Lower leg skin (tissue), 4 donors: ENCODE measurements at regions not wholly inside any gene's neighbourhood (a gene's known extent, or its start where the extent isn't known, plus 50 kb on each side); places are given as distances from the start of the nearest gene placed in this dataset.

Experiments
- DNase-seq, 2 donors: peaks; one replicate each; pipeline ENCODE4 v3.0.0-alpha.2; 2019; ENCODE audit warnings: low spot score in 2 of 2
- H3K4me3 ChIP-seq: fragments of 200-600 bp; sonication (generic); 2 replicates; pipeline ENCODE4 v1.5.1; 2017; ENCODE audit warnings: mild to moderate bottlenecking, low read depth; ENCODE audit not compliant: poor library complexity, severe bottlenecking
- CTCF ChIP-seq, 3 donors: fragments of 450-650 bp; IDR thresholded peaks; one replicate each; pipeline ENCODE4 v1.5.1; 2016; ENCODE audit warnings: antibody characterized with exemption in 3 of 3, mild to moderate bottlenecking in 3 of 3, moderate library complexity in 2 of 3
- POLR2A ChIP-seq, 2 donors: fragments of 450-650 bp; IDR thresholded peaks; one replicate each; pipeline ENCODE4 v1.6.1; 2016 to 2017; ENCODE audit warnings: antibody characterized with exemption in 2 of 2, mild to moderate bottlenecking in 1 of 2, moderate library complexity in 1 of 2
- WGBS, 2 donors: methylation state at CpG; one replicate each; pipeline ENCODE4 v1.1.5; 2018; 5-methylcytosine and 5-hydroxymethylcytosine counted together
- intact Hi-C: fragments of 100-400 bp; cut with DNase I; formaldehyde crosslinking; loops from one replicate; pipeline ENCODE4 v1.15.0; 2023; ENCODE audit warnings: low total_unique reads

- intact Hi-C loops: no loop called here
- H3K4me3 ChIP-seq: no peak overlapping the region
- no peak for DNase-seq
- no peak for TF ChIP-seq POLR2A (IDR thresholded peaks at IDR 0.05)
- TF ChIP-seq CTCF (IDR thresholded peaks at IDR 0.05): no peak
- 64% methylated on average over 3 of the region's 3 CpGs for WGBS, 2 donors
Observed at GRCh38 chr12:127526925-127527324, 740.0 kb upstream of the TMEM132C start.

- no peak for TF ChIP-seq CTCF (IDR thresholded peaks at IDR 0.05)
- no peak for TF ChIP-seq POLR2A (IDR thresholded peaks at IDR 0.05)
- H3K4me3 ChIP-seq: no peak overlapping the region
- WGBS, 2 donors: 69% methylated on average over 8 of the region's 8 CpGs
- intact Hi-C loops: no loop called here
- no peak for DNase-seq
Observed at GRCh38 chr12:127528551-127528950, 738.4 kb upstream of the TMEM132C start.

- no peak for DNase-seq
- intact Hi-C loops: no loop called here
- TF ChIP-seq CTCF (IDR thresholded peaks at IDR 0.05) (no peak), POLR2A (IDR thresholded peaks at IDR 0.05) (no peak)
- H3K4me3 ChIP-seq: no peak overlapping the region
- WGBS, 2 donors: 69 to 76% methylated on average over 3 of the region's 3 CpGs
Observed at GRCh38 chr12:127531542-127531941, 735.4 kb upstream of the TMEM132C start.

DNA sequence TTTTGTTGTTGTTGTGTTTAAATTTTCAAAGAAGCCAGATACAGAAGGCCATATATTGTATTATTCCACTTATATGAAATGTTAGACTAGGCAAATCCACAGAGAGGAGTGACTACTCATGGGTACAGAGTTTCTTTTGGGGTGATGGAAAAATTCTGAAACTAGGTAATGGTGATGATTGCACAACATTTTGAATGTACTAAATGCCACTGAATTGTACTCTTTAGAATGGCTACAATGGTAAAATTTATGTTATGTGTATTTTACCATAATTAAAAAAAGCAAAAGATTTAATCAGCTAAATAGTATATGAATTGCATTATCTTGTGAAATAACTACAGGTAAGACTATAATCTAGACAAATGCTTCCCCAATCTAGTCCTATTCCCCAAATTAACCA lies 733.6 kb upstream of the TMEM132C start:
- intact Hi-C loops: no loop called here
- DNase-seq: no peak
- no peak for TF ChIP-seq POLR2A (IDR thresholded peaks at IDR 0.05)
- no peak for TF ChIP-seq CTCF (IDR thresholded peaks at IDR 0.05)

GRCh38 chr12:127536833-127537428 lies 730.0 kb upstream of the TMEM132C start:
- 55 to 68% methylated on average over 1 of the region's 1 CpG for WGBS, 2 donors
- DNase-seq: no peak
- TF ChIP-seq POLR2A (IDR thresholded peaks at IDR 0.05): no peak
- TF ChIP-seq CTCF (IDR thresholded peaks at IDR 0.05): no peak
- H3K4me3 ChIP-seq: no peak overlapping the region
- intact Hi-C loops: no loop called here

More for the DNA sequence above, 733.6 kb upstream of the TMEM132C start:
- no peak overlapping the region for H3K4me3 ChIP-seq

DNA sequence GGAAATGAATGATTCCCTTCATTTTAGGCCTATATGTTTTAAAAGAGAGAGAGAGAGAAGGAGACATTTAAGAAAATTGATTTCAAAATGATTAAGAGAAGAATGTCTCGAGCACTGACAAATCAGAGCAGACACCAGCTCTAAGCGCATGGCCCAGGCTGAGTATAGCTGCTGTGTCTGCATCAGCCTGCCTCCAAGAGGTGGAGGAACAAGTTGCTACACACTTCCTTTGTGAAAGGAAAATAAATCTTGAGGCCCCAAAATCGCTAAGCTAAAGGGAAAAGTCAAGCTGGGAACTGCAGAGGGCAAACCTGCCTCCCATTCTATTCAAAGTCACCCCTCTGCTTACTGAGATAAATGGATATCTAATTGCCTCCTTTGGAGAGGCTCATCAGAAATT lies 728.7 kb upstream of the TMEM132C start:
- intact Hi-C loops: no loop called here
- WGBS, 2 donors: 36 to 41% methylated on average over 3 of the region's 3 CpGs

More for the DNA sequence above, 728.7 kb upstream of the TMEM132C start:
- no peak overlapping the region for H3K4me3 ChIP-seq
- TF ChIP-seq POLR2A (IDR thresholded peaks at IDR 0.05): no peak
- no peak for TF ChIP-seq CTCF (IDR thresholded peaks at IDR 0.05)
- no peak for DNase-seq
